ENCODE measurements at regions not wholly inside any gene's neighbourhood (a gene's known extent, or its start where the extent isn't known, plus 50 kb on each side); places are given as distances from the start of the nearest gene placed in this dataset.

GRCh38 chr20:58565461-58566175 lies 50.4 kb upstream of the APCDD1L start:
- Histone ChIP-seq H3K9me3 (ENCODE audit: control insufficient read depth, low read length) (no peaks in the 10 kb centered on the region), H3K4me3 (ENCODE audit: insufficient read depth, low read depth, low read length) (no peak overlapping the region), H3K36me3 (ENCODE audit: control insufficient read depth, insufficient read depth, low read length) (no peaks in the 10 kb centered on the region), H3K27ac (ENCODE audit: insufficient read depth, low read depth, low read length, poor library complexity, severe bottlenecking) (no peak overlapping the region), H3K4me1 (ENCODE audit: control insufficient read depth, insufficient read depth, low read length) (no peaks in the 10 kb centered on the region), H3K27me3 (ENCODE audit: control insufficient read depth, insufficient read depth, low read length, poor library complexity, severe bottlenecking) (no peaks in the 10 kb centered on the region)
- WGBS, 2 experiments: 94% methylated on average over 13 of the region's 13 CpGs
